ENCODE measurements at regions not wholly inside any gene's neighbourhood (a gene's known extent, or its start where the extent isn't known, plus 50 kb on each side); places are given as distances from the start of the nearest gene placed in this dataset.
"Not testable (repeated sequence)": the region's sequence is repeated elsewhere in the genome, so short reads cannot be mapped to it uniquely, and the experiment has no call there.

DNA sequence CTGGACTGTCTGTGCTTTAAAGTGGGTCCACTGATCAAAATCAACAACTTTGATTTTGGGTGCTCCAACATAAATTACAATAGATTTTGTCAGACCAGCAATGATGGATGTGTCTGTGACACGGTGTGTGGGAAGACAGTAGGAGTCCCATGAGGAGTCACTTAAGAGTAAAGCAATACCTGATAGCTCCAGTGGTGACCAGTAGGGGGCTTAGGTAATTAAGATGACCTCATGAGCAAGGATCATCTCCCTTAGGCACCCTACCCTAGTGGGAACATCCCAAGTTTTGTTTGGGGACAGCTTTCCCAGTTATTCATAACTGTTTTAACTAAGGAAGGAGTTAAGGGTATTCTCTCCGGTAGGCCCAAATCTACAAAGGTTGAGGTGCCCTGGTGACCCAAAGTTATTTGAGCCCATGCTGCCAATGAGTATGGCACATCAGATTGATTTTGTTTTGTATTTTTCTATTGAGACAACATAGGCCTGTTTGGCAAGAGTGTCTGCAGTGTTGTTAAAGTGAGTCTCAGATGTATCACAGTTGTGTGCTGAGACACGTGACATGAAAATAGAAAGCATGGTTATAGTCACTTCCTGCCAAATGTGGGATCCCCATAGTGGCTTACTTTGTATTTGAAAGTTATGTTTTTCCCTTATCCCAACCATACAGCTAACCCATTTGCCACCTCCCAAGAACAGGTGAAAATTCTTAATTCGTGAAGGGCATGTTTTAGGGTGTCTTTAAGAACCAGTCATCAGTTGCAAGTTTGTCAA lies 1337.6 kb upstream of the SLC39A10 start:
- Histone ChIP-seq H3K27ac (ENCODE audit: low read depth, low read length) (no peak overlapping the region), H3K9me3 (ENCODE audit: low read length) (no peaks in the 10 kb centered on the region), H3K36me3 (ENCODE audit: insufficient read depth, low read length) (no peaks in the 10 kb centered on the region), H3K27me3 (ENCODE audit: control insufficient read depth in 1 of 2, insufficient read depth in 2 of 2, low read length in 2 of 2) (no peaks in the 10 kb centered on the region), H3K4me1 (ENCODE audit: insufficient read depth, low read length) (no peaks in the 10 kb centered on the region), H3K9ac (ENCODE audit: low read length) (no peak overlapping the region), H3K4me3 (ENCODE audit: low read depth in 1 of 2, low read length in 2 of 2) (no peak overlapping the region)

- no peak overlapping the region for H3K4me3 ChIP-seq (ENCODE audit: low read depth in 1 of 2, low read length in 2 of 2)
- no peak overlapping the region for H3K9ac ChIP-seq (ENCODE audit: low read length)
- H3K36me3 ChIP-seq (ENCODE audit: insufficient read depth, low read length): no peaks in the 10 kb centered on the region
- H3K4me1 ChIP-seq (ENCODE audit: insufficient read depth, low read length): no peaks in the 10 kb centered on the region
- H3K27me3 ChIP-seq (ENCODE audit: control insufficient read depth in 1 of 2, insufficient read depth in 2 of 2, low read length in 2 of 2): no peaks in the 10 kb centered on the region
- H3K9me3 ChIP-seq (ENCODE audit: low read length): no peaks in the 10 kb centered on the region
- no peak overlapping the region for H3K27ac ChIP-seq (ENCODE audit: low read depth, low read length)
These were observed 1343.0 kb upstream of the SLC39A10 start for GRCh38 chr2:194314042-194314441.

DNA sequence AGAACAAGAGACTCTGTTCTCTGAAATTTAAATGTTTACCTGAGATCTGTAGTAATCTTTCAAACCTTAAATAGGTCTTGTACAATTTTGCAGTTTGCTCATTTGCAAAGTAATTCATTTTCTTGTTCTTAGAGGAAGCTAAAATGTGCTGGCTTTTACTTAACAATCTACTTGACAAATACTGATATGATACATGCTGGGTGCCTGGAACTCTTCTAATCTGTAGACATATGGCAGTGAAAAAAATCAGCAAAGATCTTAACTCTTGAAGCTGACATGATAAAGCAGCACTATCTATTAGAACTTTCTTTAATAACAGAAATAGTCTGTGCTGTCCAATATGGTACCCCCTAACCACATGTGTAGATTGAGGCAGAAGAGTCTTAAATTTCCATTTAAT lies 1352.8 kb upstream of the SLC39A10 start:
- Histone ChIP-seq H3K36me3 (ENCODE audit: insufficient read depth, low read length) (no peaks in the 10 kb centered on the region), H3K27ac (ENCODE audit: low read depth, low read length) (no peak overlapping the region), H3K9ac (ENCODE audit: low read length) (no peak overlapping the region), H3K4me1 (ENCODE audit: insufficient read depth, low read length) (no peaks in the 10 kb centered on the region), H3K9me3 (ENCODE audit: low read length) (no peaks in the 10 kb centered on the region), H3K4me3 (ENCODE audit: low read depth in 1 of 2, low read length in 2 of 2) (no peak overlapping the region), H3K27me3 (ENCODE audit: control insufficient read depth in 1 of 2, insufficient read depth in 2 of 2, low read length in 2 of 2) (no peaks in the 10 kb centered on the region)

DNA sequence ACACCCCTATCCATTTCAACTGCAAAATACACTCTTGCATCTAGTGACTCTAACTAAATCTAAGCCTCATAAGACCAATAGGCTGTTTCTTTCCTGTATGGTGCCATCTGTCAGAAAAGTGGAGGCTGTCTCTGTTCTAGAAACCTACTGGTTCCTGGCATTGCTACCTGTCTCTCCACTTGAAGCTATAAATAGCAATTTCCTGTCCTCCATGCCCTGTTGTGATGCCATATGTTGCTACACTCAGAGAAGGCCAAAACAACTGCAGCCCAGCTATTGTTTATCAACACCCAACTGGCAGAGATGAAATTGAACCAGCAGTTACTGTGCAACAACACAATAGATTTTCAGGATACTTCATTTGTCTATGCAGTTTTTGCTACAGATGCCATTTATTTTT lies 1355.1 kb upstream of the SLC39A10 start:
- Histone ChIP-seq H3K27me3 (ENCODE audit: control insufficient read depth in 1 of 2, insufficient read depth in 2 of 2, low read length in 2 of 2) (no peaks in the 10 kb centered on the region), H3K4me3 (ENCODE audit: low read depth in 1 of 2, low read length in 2 of 2) (no peak overlapping the region), H3K9me3 (ENCODE audit: low read length) (no peaks in the 10 kb centered on the region), H3K4me1 (ENCODE audit: insufficient read depth, low read length) (no peaks in the 10 kb centered on the region), H3K36me3 (ENCODE audit: insufficient read depth, low read length) (no peaks in the 10 kb centered on the region), H3K27ac (ENCODE audit: low read depth, low read length) (no peak overlapping the region), H3K9ac (ENCODE audit: low read length) (no peak overlapping the region)

DNA sequence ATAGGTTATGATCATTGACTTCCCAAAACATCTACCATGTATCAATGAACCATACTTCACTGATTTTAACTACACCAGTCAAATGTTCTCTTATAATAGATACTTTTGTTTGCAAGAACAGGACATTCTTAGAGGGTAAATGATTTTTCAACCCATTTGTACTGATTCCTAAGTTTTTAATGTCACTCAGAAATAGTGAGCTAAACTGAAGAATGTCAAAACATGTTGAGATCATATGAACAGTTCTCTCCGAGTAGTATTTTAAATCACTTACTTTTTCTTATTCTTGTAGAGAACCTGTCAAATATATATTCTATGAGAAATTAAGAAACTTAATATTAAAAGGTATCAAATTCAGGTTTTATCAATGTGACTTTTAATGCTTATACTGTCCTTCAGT lies 1362.9 kb upstream of the SLC39A10 start:
- H3K9ac ChIP-seq (ENCODE audit: low read length): no peak overlapping the region
- no peak overlapping the region for H3K27ac ChIP-seq (ENCODE audit: low read depth, low read length)

GRCh38 chr2:194291104-194291503 lies 1365.9 kb upstream of the SLC39A10 start:
- Histone ChIP-seq H3K9ac (ENCODE audit: low read length) (no peak overlapping the region), H3K27ac (ENCODE audit: low read depth, low read length) (no peak overlapping the region), H3K4me1 (ENCODE audit: insufficient read depth, low read length) (no peaks in the 10 kb centered on the region), H3K27me3 (ENCODE audit: control insufficient read depth in 1 of 2, insufficient read depth in 2 of 2, low read length in 2 of 2) (no peaks in the 10 kb centered on the region), H3K36me3 (ENCODE audit: insufficient read depth, low read length) (no peaks in the 10 kb centered on the region), H3K4me3 (ENCODE audit: low read depth in 1 of 2, low read length in 2 of 2) (no peak overlapping the region), H3K9me3 (ENCODE audit: low read length) (no peaks in the 10 kb centered on the region)

More for the DNA sequence above, 1362.9 kb upstream of the SLC39A10 start:
- Histone ChIP-seq H3K4me3 (ENCODE audit: low read depth in 1 of 2, low read length in 2 of 2) (no peak overlapping the region), H3K9me3 (ENCODE audit: low read length) (no peaks in the 10 kb centered on the region), H3K4me1 (ENCODE audit: insufficient read depth, low read length) (no peaks in the 10 kb centered on the region), H3K36me3 (ENCODE audit: insufficient read depth, low read length) (no peaks in the 10 kb centered on the region), H3K27me3 (ENCODE audit: control insufficient read depth in 1 of 2, insufficient read depth in 2 of 2, low read length in 2 of 2) (no peaks in the 10 kb centered on the region)

- Histone ChIP-seq H3K9me3 (ENCODE audit: low read length) (no peaks in the 10 kb centered on the region), H3K4me3 (ENCODE audit: low read depth in 1 of 2, low read length in 2 of 2) (no peak overlapping the region), H3K4me1 (ENCODE audit: insufficient read depth, low read length) (no peaks in the 10 kb centered on the region), H3K27ac (ENCODE audit: low read depth, low read length) (no peak overlapping the region), H3K9ac (ENCODE audit: low read length) (no peak overlapping the region), H3K27me3 (ENCODE audit: control insufficient read depth in 1 of 2, insufficient read depth in 2 of 2, low read length in 2 of 2) (no peaks in the 10 kb centered on the region), H3K36me3 (ENCODE audit: insufficient read depth, low read length) (no peaks in the 10 kb centered on the region)
These were observed 1367.2 kb upstream of the SLC39A10 start for GRCh38 chr2:194289712-194290346.

- not testable (repeated sequence) for H3K27ac ChIP-seq (ENCODE audit: low read depth, low read length); H3K9me3 ChIP-seq (ENCODE audit: low read length); H3K36me3 ChIP-seq (ENCODE audit: insufficient read depth, low read length); H3K4me1 ChIP-seq (ENCODE audit: insufficient read depth, low read length); H3K4me3 ChIP-seq (ENCODE audit: low read depth in 1 of 2, low read length in 2 of 2); H3K9ac ChIP-seq (ENCODE audit: low read length); H3K27me3 ChIP-seq (ENCODE audit: control insufficient read depth in 1 of 2, insufficient read depth in 2 of 2, low read length in 2 of 2)
These were observed 1380.4 kb upstream of the SLC39A10 start for GRCh38 chr2:194276667-194277066.

GRCh38 chr2:194271293-194271961 lies 1385.6 kb upstream of the SLC39A10 start:
- Histone ChIP-seq H3K27ac (ENCODE audit: low read depth, low read length) (no peak overlapping the region), H3K36me3 (ENCODE audit: insufficient read depth, low read length) (no peaks in the 10 kb centered on the region), H3K9me3 (ENCODE audit: low read length) (no peaks in the 10 kb centered on the region), H3K9ac (ENCODE audit: low read length) (no peak overlapping the region), H3K27me3 (ENCODE audit: control insufficient read depth in 1 of 2, insufficient read depth in 2 of 2, low read length in 2 of 2) (no peaks in the 10 kb centered on the region), H3K4me1 (ENCODE audit: insufficient read depth, low read length) (no peaks in the 10 kb centered on the region), H3K4me3 (ENCODE audit: low read depth in 1 of 2, low read length in 2 of 2) (no peak overlapping the region)

- no peaks in the 10 kb centered on the region for H3K9me3 ChIP-seq (ENCODE audit: low read length)
These were observed 1386.4 kb upstream of the SLC39A10 start for GRCh38 chr2:194270648-194271047.

GRCh38 chr2:194264586-194264985 lies 1392.4 kb upstream of the SLC39A10 start:
- Histone ChIP-seq H3K4me3 (ENCODE audit: low read depth in 1 of 2, low read length in 2 of 2) (no peak overlapping the region), H3K27ac (ENCODE audit: low read depth, low read length) (no peak overlapping the region), H3K9ac (ENCODE audit: low read length) (no peak overlapping the region), H3K36me3 (ENCODE audit: insufficient read depth, low read length) (no peaks in the 10 kb centered on the region), H3K9me3 (ENCODE audit: low read length) (no peaks in the 10 kb centered on the region), H3K4me1 (ENCODE audit: insufficient read depth, low read length) (no peaks in the 10 kb centered on the region), H3K27me3 (ENCODE audit: control insufficient read depth in 1 of 2, insufficient read depth in 2 of 2, low read length in 2 of 2) (no peaks in the 10 kb centered on the region)

More at GRCh38 chr2:194270648-194271047, 1386.4 kb upstream of the SLC39A10 start:
- no peaks in the 10 kb centered on the region for H3K27me3 ChIP-seq (ENCODE audit: control insufficient read depth in 1 of 2, insufficient read depth in 2 of 2, low read length in 2 of 2)
- H3K4me3 ChIP-seq (ENCODE audit: low read depth in 1 of 2, low read length in 2 of 2): no peak overlapping the region
- no peaks in the 10 kb centered on the region for H3K36me3 ChIP-seq (ENCODE audit: insufficient read depth, low read length)
- H3K9ac ChIP-seq (ENCODE audit: low read length): no peak overlapping the region
- H3K4me1 ChIP-seq (ENCODE audit: insufficient read depth, low read length): no peaks in the 10 kb centered on the region
- H3K27ac ChIP-seq (ENCODE audit: low read depth, low read length): no peak overlapping the region

Measured in muscle layer of colon (tissue), 2 donors.